GM23338 (cell line): ENCODE measurements at regions not wholly inside any gene's neighbourhood (a gene's known extent, or its start where the extent isn't known, plus 50 kb on each side); places are given as distances from the start of the nearest gene placed in this dataset.

Experiments used
- CREB1 ChIP-seq: fragments of 250-450 bp; sonication (Bioruptor Pico); IDR thresholded peaks from 2 replicates; pipeline ENCODE4 v1.5.0; 2020; ENCODE audit warnings: low read depth, mild to moderate bottlenecking, moderate library complexity
- EZH2 ChIP-seq: fragments of 200-600 bp; sonication (generic); IDR thresholded peaks from one replicate; pipeline ENCODE4 v1.8.0; 2017; ENCODE audit warnings: antibody characterized with exemption, mild to moderate bottlenecking, low read depth; ENCODE audit not compliant: unreplicated experiment
- EZH2phosphoT487 ChIP-seq: fragments of 200-600 bp; sonication (generic); IDR thresholded peaks from one replicate; pipeline ENCODE4 v1.8.1; 2018; ENCODE audit warnings: antibody characterized with exemption; ENCODE audit not compliant: unreplicated experiment
- JUNB ChIP-seq: IDR thresholded peaks from one replicate; pipeline ENCODE4 v1.6.1; 2016; ENCODE audit warnings: antibody characterized with exemption; ENCODE audit not compliant: unreplicated experiment
- POLR2AphosphoS5 ChIP-seq: IDR thresholded peaks from 2 replicates; pipeline ENCODE4 v1.6.1; 2016; ENCODE audit warnings: antibody characterized with exemption, low read depth
- STAT1 ChIP-seq: IDR thresholded peaks from one replicate; pipeline ENCODE4 v1.6.1; 2016; ENCODE audit warnings: antibody characterized with exemption; ENCODE audit not compliant: unreplicated experiment
- ZNF114 ChIP-seq: fragments of 250-450 bp; sonication (Bioruptor Pico); IDR thresholded peaks from 2 replicates; pipeline ENCODE4 v1.5.0; 2020; ENCODE audit warnings: mild to moderate bottlenecking, moderate library complexity
- TF ChIP-seq, protein P1 (sequence below), 2 experiments: fragments of 200-600 bp in 1 of 2; sonication (generic) in 1 of 2; conservative IDR thresholded peaks; 2 replicates each; pipeline versions ENCODE4 v1.5.1 to v1.6.1; 2016 to 2017; ENCODE audit warnings: antibody characterized with exemption in 2 of 2, low read depth in 2 of 2, mild to moderate bottlenecking in 2 of 2, moderate library complexity in 1 of 2
- TF ChIP-seq, protein P2 (sequence below): IDR thresholded peaks from one replicate; pipeline ENCODE4 v1.6.1; 2018; ENCODE audit warnings: antibody characterized with exemption; ENCODE audit not compliant: unreplicated experiment
- TF ChIP-seq, protein P3 (sequence below): IDR thresholded peaks from 2 replicates; pipeline ENCODE4 v1.6.1; 2016; ENCODE audit warnings: antibody characterized with exemption

DNA sequence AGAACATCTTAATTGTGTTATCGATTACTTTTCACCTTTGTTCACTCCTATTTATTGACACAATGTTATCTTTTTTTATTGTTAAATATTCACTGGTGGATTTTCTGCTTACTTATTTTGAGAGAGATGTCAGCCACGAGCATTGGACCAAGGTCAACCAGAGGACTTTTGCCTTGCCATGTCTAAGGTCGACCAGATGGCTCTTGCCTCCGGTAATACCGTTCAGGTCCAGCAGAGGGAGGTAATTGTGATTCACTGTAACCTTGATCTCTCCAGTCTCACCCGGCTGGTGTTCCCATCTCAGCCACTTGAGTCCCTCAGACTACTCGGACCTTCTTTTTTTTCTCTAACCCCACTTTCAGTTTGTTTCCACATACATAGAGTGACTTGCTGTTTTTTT, 1438.1 kb downstream of the UQCRFS1 start:
- TF ChIP-seq, protein P1, sequence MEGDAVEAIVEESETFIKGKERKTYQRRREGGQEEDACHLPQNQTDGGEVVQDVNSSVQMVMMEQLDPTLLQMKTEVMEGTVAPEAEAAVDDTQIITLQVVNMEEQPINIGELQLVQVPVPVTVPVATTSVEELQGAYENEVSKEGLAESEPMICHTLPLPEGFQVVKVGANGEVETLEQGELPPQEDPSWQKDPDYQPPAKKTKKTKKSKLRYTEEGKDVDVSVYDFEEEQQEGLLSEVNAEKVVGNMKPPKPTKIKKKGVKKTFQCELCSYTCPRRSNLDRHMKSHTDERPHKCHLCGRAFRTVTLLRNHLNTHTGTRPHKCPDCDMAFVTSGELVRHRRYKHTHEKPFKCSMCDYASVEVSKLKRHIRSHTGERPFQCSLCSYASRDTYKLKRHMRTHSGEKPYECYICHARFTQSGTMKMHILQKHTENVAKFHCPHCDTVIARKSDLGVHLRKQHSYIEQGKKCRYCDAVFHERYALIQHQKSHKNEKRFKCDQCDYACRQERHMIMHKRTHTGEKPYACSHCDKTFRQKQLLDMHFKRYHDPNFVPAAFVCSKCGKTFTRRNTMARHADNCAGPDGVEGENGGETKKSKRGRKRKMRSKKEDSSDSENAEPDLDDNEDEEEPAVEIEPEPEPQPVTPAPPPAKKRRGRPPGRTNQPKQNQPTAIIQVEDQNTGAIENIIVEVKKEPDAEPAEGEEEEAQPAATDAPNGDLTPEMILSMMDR (conservative IDR thresholded peaks at IDR 0.05; ENCODE audit: low read depth in 2 of 2), result peak; percentile 45 to 49
- TF ChIP-seq, protein P2, sequence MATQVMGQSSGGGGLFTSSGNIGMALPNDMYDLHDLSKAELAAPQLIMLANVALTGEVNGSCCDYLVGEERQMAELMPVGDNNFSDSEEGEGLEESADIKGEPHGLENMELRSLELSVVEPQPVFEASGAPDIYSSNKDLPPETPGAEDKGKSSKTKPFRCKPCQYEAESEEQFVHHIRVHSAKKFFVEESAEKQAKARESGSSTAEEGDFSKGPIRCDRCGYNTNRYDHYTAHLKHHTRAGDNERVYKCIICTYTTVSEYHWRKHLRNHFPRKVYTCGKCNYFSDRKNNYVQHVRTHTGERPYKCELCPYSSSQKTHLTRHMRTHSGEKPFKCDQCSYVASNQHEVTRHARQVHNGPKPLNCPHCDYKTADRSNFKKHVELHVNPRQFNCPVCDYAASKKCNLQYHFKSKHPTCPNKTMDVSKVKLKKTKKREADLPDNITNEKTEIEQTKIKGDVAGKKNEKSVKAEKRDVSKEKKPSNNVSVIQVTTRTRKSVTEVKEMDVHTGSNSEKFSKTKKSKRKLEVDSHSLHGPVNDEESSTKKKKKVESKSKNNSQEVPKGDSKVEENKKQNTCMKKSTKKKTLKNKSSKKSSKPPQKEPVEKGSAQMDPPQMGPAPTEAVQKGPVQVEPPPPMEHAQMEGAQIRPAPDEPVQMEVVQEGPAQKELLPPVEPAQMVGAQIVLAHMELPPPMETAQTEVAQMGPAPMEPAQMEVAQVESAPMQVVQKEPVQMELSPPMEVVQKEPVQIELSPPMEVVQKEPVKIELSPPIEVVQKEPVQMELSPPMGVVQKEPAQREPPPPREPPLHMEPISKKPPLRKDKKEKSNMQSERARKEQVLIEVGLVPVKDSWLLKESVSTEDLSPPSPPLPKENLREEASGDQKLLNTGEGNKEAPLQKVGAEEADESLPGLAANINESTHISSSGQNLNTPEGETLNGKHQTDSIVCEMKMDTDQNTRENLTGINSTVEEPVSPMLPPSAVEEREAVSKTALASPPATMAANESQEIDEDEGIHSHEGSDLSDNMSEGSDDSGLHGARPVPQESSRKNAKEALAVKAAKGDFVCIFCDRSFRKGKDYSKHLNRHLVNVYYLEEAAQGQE, result no peak
- TF ChIP-seq EZH2, result no peak
- no peak for TF ChIP-seq CREB1 (CRISPR knock-in tag)
- TF ChIP-seq POLR2AphosphoS5, result no peak
- TF ChIP-seq EZH2phosphoT487, result no peak
- no peak for TF ChIP-seq STAT1
- TF ChIP-seq ZNF114 (CRISPR knock-in tag), result no peak
- TF ChIP-seq JUNB, result no peak
- TF ChIP-seq, protein P3, sequence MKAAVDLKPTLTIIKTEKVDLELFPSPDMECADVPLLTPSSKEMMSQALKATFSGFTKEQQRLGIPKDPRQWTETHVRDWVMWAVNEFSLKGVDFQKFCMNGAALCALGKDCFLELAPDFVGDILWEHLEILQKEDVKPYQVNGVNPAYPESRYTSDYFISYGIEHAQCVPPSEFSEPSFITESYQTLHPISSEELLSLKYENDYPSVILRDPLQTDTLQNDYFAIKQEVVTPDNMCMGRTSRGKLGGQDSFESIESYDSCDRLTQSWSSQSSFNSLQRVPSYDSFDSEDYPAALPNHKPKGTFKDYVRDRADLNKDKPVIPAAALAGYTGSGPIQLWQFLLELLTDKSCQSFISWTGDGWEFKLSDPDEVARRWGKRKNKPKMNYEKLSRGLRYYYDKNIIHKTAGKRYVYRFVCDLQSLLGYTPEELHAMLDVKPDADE, result no peak
